Ascending aorta (tissue), 2 donors: ENCODE measurements at regions not wholly inside any gene's neighbourhood (a gene's known extent, or its start where the extent isn't known, plus 50 kb on each side); places are given as distances from the start of the nearest gene placed in this dataset.

Experiments used
- DNase-seq, 2 donors: peaks; one replicate each; pipeline ENCODE4 v3.0.0-alpha.2; 2019; ENCODE audit warnings: low spot score in 2 of 2
- H3K27ac ChIP-seq, 2 donors: fragments of 200-600 bp; sonication (generic); one replicate each; pipeline ENCODE4 v1.5.1; 2016 to 2017; ENCODE audit warnings: mild to moderate bottlenecking in 1 of 2
- H3K27me3 ChIP-seq: fragments of 200-600 bp; sonication (generic); one replicate; pipeline ENCODE4 v1.5.1; 2017
- H3K36me3 ChIP-seq, 2 donors: fragments of 200-600 bp; sonication (generic); one replicate each; pipeline ENCODE4 v1.5.1; 2016
- H3K4me1 ChIP-seq, 2 donors: fragments of 200-600 bp; sonication (generic); one replicate each; pipeline ENCODE4 v1.5.1; 2016 to 2017; ENCODE audit warnings: mild to moderate bottlenecking in 1 of 2
- H3K4me3 ChIP-seq, 2 donors: fragments of 200-600 bp; sonication (generic); one replicate each; pipeline ENCODE4 v1.5.1; 2016 to 2017; ENCODE audit warnings: mild to moderate bottlenecking in 1 of 2
- H3K9me3 ChIP-seq, 2 donors: fragments of 200-600 bp; sonication (generic); one replicate each; pipeline ENCODE4 v1.5.1; 2016
- CTCF ChIP-seq, 3 experiments: fragments of 200-600 bp in 2 of 3; fragments of 450-650 bp in 1 of 3; sonication (generic) in 2 of 3; IDR thresholded peaks; one replicate each; pipeline ENCODE4 v1.5.1; 2016 to 2019; ENCODE audit warnings: antibody characterized with exemption in 3 of 3, mild to moderate bottlenecking in 1 of 3, moderate library complexity in 1 of 3
- intact Hi-C: fragments of 100-400 bp; cut with DNase I; formaldehyde crosslinking; loops from one replicate; pipeline ENCODE4 v1.15.1; 2023

- no peaks in the 10 kb centered on the region for H3K36me3 ChIP-seq
- intact Hi-C loops: no loop called here
- no peak for DNase-seq
- peaks cover 0 to 3% of the 10 kb centered on the region in 2 donors for H3K4me1 ChIP-seq
- no peaks in the 10 kb centered on the region for H3K27me3 ChIP-seq
- H3K4me3 ChIP-seq: no peak overlapping the region
- no peaks in the 10 kb centered on the region for H3K9me3 ChIP-seq
- H3K27ac ChIP-seq: no peak overlapping the region
- TF ChIP-seq CTCF (IDR thresholded peaks at IDR 0.05): no peak
Observed at GRCh38 chr10:10273661-10274060, 744.0 kb upstream of the CELF2 start.

- no peak overlapping the region for H3K27ac ChIP-seq
- no peak overlapping the region for H3K4me3 ChIP-seq
- intact Hi-C loops: no loop called here
- no peaks in the 10 kb centered on the region for H3K36me3 ChIP-seq
- H3K9me3 ChIP-seq: no peaks in the 10 kb centered on the region
- no peak for TF ChIP-seq CTCF (IDR thresholded peaks at IDR 0.05)
- no peaks in the 10 kb centered on the region for H3K27me3 ChIP-seq
- no peak for DNase-seq
- H3K4me1 ChIP-seq: no peaks in the 10 kb centered on the region
Observed at GRCh38 chr10:10279906-10280305, 737.8 kb upstream of the CELF2 start.

GRCh38 chr10:10292501-10292900, 725.2 kb upstream of the CELF2 start:
- TF ChIP-seq CTCF (IDR thresholded peaks at IDR 0.05): no peak
- H3K9me3 ChIP-seq: no peaks in the 10 kb centered on the region
- H3K27ac ChIP-seq: no peak overlapping the region
- H3K4me1 ChIP-seq: no peaks in the 10 kb centered on the region
- no peak for DNase-seq
- no peaks in the 10 kb centered on the region for H3K27me3 ChIP-seq
- intact Hi-C loops: no loop called here
- H3K36me3 ChIP-seq: no peaks in the 10 kb centered on the region
- H3K4me3 ChIP-seq: no peak overlapping the region

- DNase-seq: no peak
- H3K4me3 ChIP-seq: no peak overlapping the region
- TF ChIP-seq CTCF (IDR thresholded peaks at IDR 0.05): no peak
- no peaks in the 10 kb centered on the region for H3K9me3 ChIP-seq
- H3K27me3 ChIP-seq: no peaks in the 10 kb centered on the region
- intact Hi-C loops: no loop called here
- no peak overlapping the region for H3K27ac ChIP-seq
- no peaks in the 10 kb centered on the region for H3K36me3 ChIP-seq
- no peaks in the 10 kb centered on the region for H3K4me1 ChIP-seq
Observed at GRCh38 chr10:10293041-10293440, 724.6 kb upstream of the CELF2 start.

GRCh38 chr10:10293481-10293951, 724.2 kb upstream of the CELF2 start:
- Histone ChIP-seq H3K36me3 (no peaks in the 10 kb centered on the region), H3K4me3 (no peak overlapping the region), H3K4me1 (no peaks in the 10 kb centered on the region), H3K27me3 (no peaks in the 10 kb centered on the region), H3K27ac (no peak overlapping the region), H3K9me3 (no peaks in the 10 kb centered on the region)
- TF ChIP-seq CTCF (IDR thresholded peaks at IDR 0.05): no peak
- DNase-seq: no peak
- intact Hi-C loops: no loop called here
